ENCODE measurements at regions not wholly inside any gene's neighbourhood (a gene's known extent, or its start where the extent isn't known, plus 50 kb on each side); places are given as distances from the start of the nearest gene placed in this dataset.

GRCh38 chr21:38600106-38600505, 101.8 kb upstream of the ERG start (continued):
- TF ChIP-seq THAP9 (CRISPR knock-in tag; IDR thresholded peaks at IDR 0.05; ENCODE audit: borderline replicate concordance) (no peak), FOXP1 (IDR thresholded peaks at IDR 0.05) (no peak), FOXP1 (CRISPR knock-in tag; IDR thresholded peaks at IDR 0.05) (no peak)

- Histone ChIP-seq H4K20me1 (ENCODE audit: insufficient read depth, low read length) (no peaks in the 10 kb centered on the region), H2AFZ (ENCODE audit: low read length) (no peak overlapping the region), H3K27me3 (ENCODE audit: control insufficient read depth in 1 of 2, insufficient read depth in 2 of 2, low read length in 2 of 2) (peaks cover 0 to 11% of the 10 kb centered on the region in 2 experiments; a peak in 3 of 5 replicates), H3K79me2 (ENCODE audit: insufficient read depth, low read length) (no peaks in the 10 kb centered on the region), H3K9me3 (ENCODE audit: low read length) (no peaks in the 10 kb centered on the region), H3K9ac (ENCODE audit: insufficient read depth, low read depth, low read length) (no peak overlapping the region), H3K27ac (ENCODE audit: extremely low read length, insufficient read depth, low read length) (no peak overlapping the region), H3K4me1 (ENCODE audit: insufficient read depth, low read length) (no peaks in the 10 kb centered on the region), H3K4me2 (ENCODE audit: low read depth, low read length) (no peak overlapping the region), H3K4me3 (replicated peaks in 1 of 3; ENCODE audit: insufficient read depth in 1 of 3, low read depth in 2 of 3, low read length in 3 of 3) (no peak overlapping the region), H3K36me3 (replicated peaks in 1 of 2; ENCODE audit: control insufficient read depth in 1 of 2, insufficient read depth in 2 of 2, low read length in 2 of 2) (no peaks in the 10 kb centered on the region)
- FAIRE-seq (no peak), DNase-seq (ENCODE audit: low spot score) (no peak), ATAC-seq (no peak)
- BruUV-seq (replicated peaks), result no TSS peak
- TF ChIP-seq HIVEP1 (CRISPR knock-in tag; IDR thresholded peaks at IDR 0.05) (no peak), KDM6A (CRISPR knock-in tag; IDR thresholded peaks at IDR 0.05; ENCODE audit: low read depth) (no peak), ZNF781 (CRISPR knock-in tag; IDR thresholded peaks at IDR 0.05; ENCODE audit: borderline replicate concordance, not compliant biosample characterization) (no peak), ELK4 (CRISPR knock-in tag; IDR thresholded peaks at IDR 0.05; ENCODE audit: borderline replicate concordance) (no peak), ZNF878 (CRISPR knock-in tag; IDR thresholded peaks at IDR 0.05) (no peak), POGZ (CRISPR knock-in tag; IDR thresholded peaks at IDR 0.05) (no peak), ZBTB42 (CRISPR knock-in tag; IDR thresholded peaks at IDR 0.05) (no peak), ZNF253 (CRISPR knock-in tag; IDR thresholded peaks at IDR 0.05; ENCODE audit: borderline replicate concordance) (no peak), ZFP36L2 (CRISPR knock-in tag; IDR thresholded peaks at IDR 0.05) (no peak), ZNF44 (CRISPR knock-in tag; IDR thresholded peaks at IDR 0.05) (no peak), ZNF724P (CRISPR knock-in tag; IDR thresholded peaks at IDR 0.05; ENCODE audit: borderline replicate concordance) (no peak), SMARCC2 (IDR thresholded peaks at IDR 0.05) (no peak), KDM3A (CRISPR knock-in tag; IDR thresholded peaks at IDR 0.05; ENCODE audit: low read depth) (no peak), NFIB (CRISPR knock-in tag; IDR thresholded peaks at IDR 0.05; ENCODE audit: borderline replicate concordance) (no peak), CENPT (CRISPR knock-in tag; IDR thresholded peaks at IDR 0.05; ENCODE audit: low read depth) (no peak), ZMAT5 (CRISPR knock-in tag; IDR thresholded peaks at IDR 0.05; ENCODE audit: borderline replicate concordance, low read depth) (no peak), GATAD2A (CRISPR knock-in tag; IDR thresholded peaks at IDR 0.05) (no peak)
- CTCF ChIA-PET (ENCODE audit: low intra/inter-chr PET ratio, low total read pairs), result no interaction called here
- WGBS (ENCODE audit: low lambda C conversion rate), result 36% methylated on average over 3 of the region's 3 CpGs
- POLR2A ChIA-PET, result no interaction called here
- intact Hi-C loops (cut with micrococcal nuclease; ENCODE audit: unreplicated experiment) (no loop called here), in situ Hi-C loops (cut with HindIII; ENCODE audit: extremely low pct_ligation_motif_present, low pct_unique_long_range_greater_than_20kb) (no loop called here)
Observed at GRCh38 chr21:38605236-38605635, 107.0 kb upstream of the ERG start.
